ENCODE measurements at regions not wholly inside any gene's neighbourhood (a gene's known extent, or its start where the extent isn't known, plus 50 kb on each side); places are given as distances from the start of the nearest gene placed in this dataset.

GRCh38 chr2:176748662-176749061, 463.9 kb upstream of the HNRNPA3 start:
- Histone ChIP-seq H3F3A (ENCODE audit: low read length, unreplicated experiment) (no peaks in the 10 kb centered on the region), H4K20me1 (ENCODE audit: low read length) (no peaks in the 10 kb centered on the region), H3K9me2 (replicated peaks; ENCODE audit: low read length) (no peaks in the 10 kb centered on the region), H3K79me2 (ENCODE audit: low read length) (no peaks in the 10 kb centered on the region), H3K4me1 (ENCODE audit: insufficient read depth, low read length) (no peaks in the 10 kb centered on the region), H3K9ac (ENCODE audit: low read length) (no peak overlapping the region), H3K27me3 (ENCODE audit: low read length) (peaks cover 71% of the 10 kb centered on the region), H3K36me3 (ENCODE audit: low read depth, low read length) (no peaks in the 10 kb centered on the region), H2AFZ (ENCODE audit: low read length) (no peak overlapping the region), H3K9me3 (ENCODE audit: low read length) (no peaks in the 10 kb centered on the region), H3K4me2 (ENCODE audit: low read length) (no peak overlapping the region), H3K4me3 (ENCODE audit: low read length) (no peak overlapping the region), H3K27ac (ENCODE audit: low read length) (no peak overlapping the region)
- CTCF ChIA-PET = no interaction called here
- no peak for ATAC-seq
- intact Hi-C loops (cut with micrococcal nuclease) = no loop called here
- POLR2A ChIA-PET (ENCODE audit: unreplicated experiment) = no interaction called here
- DNase-seq = no peak
- no TSS peak for BruUV-seq (replicated peaks)
- no peak for TF ChIP-seq EZH2 (IDR thresholded peaks at IDR 0.05; ENCODE audit: low read length, unreplicated experiment)

GRCh38 chr2:176751314-176752227, 461.0 kb upstream of the HNRNPA3 start:
- no peak for DNase-seq
- Histone ChIP-seq H3K4me3 (ENCODE audit: low read length) (no peak overlapping the region), H3K36me3 (ENCODE audit: low read depth, low read length) (no peaks in the 10 kb centered on the region), H2AFZ (ENCODE audit: low read length) (no peak overlapping the region), H3K4me2 (ENCODE audit: low read length) (no peak overlapping the region), H3K79me2 (ENCODE audit: low read length) (no peaks in the 10 kb centered on the region), H3K4me1 (ENCODE audit: insufficient read depth, low read length) (no peaks in the 10 kb centered on the region), H3K9ac (ENCODE audit: low read length) (no peak overlapping the region), H4K20me1 (ENCODE audit: low read length) (no peaks in the 10 kb centered on the region), H3K27ac (ENCODE audit: low read length) (no peak overlapping the region), H3K9me3 (ENCODE audit: low read length) (no peaks in the 10 kb centered on the region), H3K27me3 (ENCODE audit: low read length) (peaks cover 64% of the 10 kb centered on the region), H3F3A (ENCODE audit: low read length, unreplicated experiment) (no peaks in the 10 kb centered on the region), H3K9me2 (replicated peaks; ENCODE audit: low read length) (no peaks in the 10 kb centered on the region)
- ChIA-PET POLR2A (ENCODE audit: unreplicated experiment) (no interaction called here), CTCF (no interaction called here)
- no peak for TF ChIP-seq EZH2phosphoT487 (IDR thresholded peaks at IDR 0.05; ENCODE audit: borderline replicate concordance, low read length)
- no peak for TF ChIP-seq EZH2 (IDR thresholded peaks at IDR 0.05; ENCODE audit: low read length, unreplicated experiment)
- TF ChIP-seq CTCF (conservative IDR thresholded peaks at IDR 0.05; ENCODE audit: low read depth, low read length) = no peak
- ATAC-seq = no peak
- BruUV-seq (replicated peaks) = no TSS peak
- intact Hi-C loops (cut with micrococcal nuclease) = no loop called here

- H3K9ac ChIP-seq (ENCODE audit: low read length) = no peak overlapping the region
- H3K36me3 ChIP-seq (ENCODE audit: low read depth, low read length) = no peaks in the 10 kb centered on the region
- no peaks in the 10 kb centered on the region for H3F3A ChIP-seq (ENCODE audit: low read length, unreplicated experiment)
- H3K9me3 ChIP-seq (ENCODE audit: low read length) = no peaks in the 10 kb centered on the region
- H3K4me2 ChIP-seq (ENCODE audit: low read length) = no peak overlapping the region
- no peaks in the 10 kb centered on the region for H3K9me2 ChIP-seq (replicated peaks; ENCODE audit: low read length)
- no peak overlapping the region for H3K27ac ChIP-seq (ENCODE audit: low read length)
- H3K4me3 ChIP-seq (ENCODE audit: low read length) = no peak overlapping the region
- peaks cover 61% of the 10 kb centered on the region for H3K27me3 ChIP-seq (ENCODE audit: low read length)
- H2AFZ ChIP-seq (ENCODE audit: low read length) = no peak overlapping the region
- intact Hi-C loops (cut with micrococcal nuclease) = no loop called here
- no peak for DNase-seq
- H3K79me2 ChIP-seq (ENCODE audit: low read length) = no peaks in the 10 kb centered on the region
- TF ChIP-seq EZH2 (IDR thresholded peaks at IDR 0.05; ENCODE audit: low read length, unreplicated experiment) (no peak), EZH2phosphoT487 (IDR thresholded peaks at IDR 0.05; ENCODE audit: borderline replicate concordance, low read length) (no peak), CTCF (conservative IDR thresholded peaks at IDR 0.05; ENCODE audit: low read depth, low read length) (no peak)
- ChIA-PET CTCF (no interaction called here), POLR2A (ENCODE audit: unreplicated experiment) (no interaction called here)
- H4K20me1 ChIP-seq (ENCODE audit: low read length) = no peaks in the 10 kb centered on the region
- no peak for ATAC-seq
- H3K4me1 ChIP-seq (ENCODE audit: insufficient read depth, low read length) = no peaks in the 10 kb centered on the region
- BruUV-seq (replicated peaks) = no TSS peak
Observed at GRCh38 chr2:176752295-176752694, 460.3 kb upstream of the HNRNPA3 start.
